Mesenchymal stem cell (in vitro differentiated cells and primary cell): ENCODE measurements at regions not wholly inside any gene's neighbourhood (a gene's known extent, or its start where the extent isn't known, plus 50 kb on each side); places are given as distances from the start of the nearest gene placed in this dataset.
"Not testable (repeated sequence)": the region's sequence is repeated elsewhere in the genome, so short reads cannot be mapped to it uniquely, and the experiment has no call there.

ENCODE experiments used
- DNase-seq: peaks from one replicate; pipeline ENCODE4 v3.0.0-alpha.2; 2013
- H2AFZ ChIP-seq: one replicate; pipeline ENCODE4 v1.6.1; 2013; ENCODE audit warnings: low read depth, mild to moderate bottlenecking, control low read depth, inconsistent platforms, low read length, moderate library complexity
- H2AK5ac ChIP-seq: 2 replicates; pipeline ENCODE4 v1.6.1; 2013; ENCODE audit warnings: low read length, moderate library complexity, mild to moderate bottlenecking, inconsistent platforms; ENCODE audit not compliant: severe bottlenecking
- H2BK120ac ChIP-seq: one replicate; pipeline ENCODE4 v1.6.1; 2013; ENCODE audit warnings: low read depth, mild to moderate bottlenecking, inconsistent platforms, low read length, moderate library complexity
- H2BK12ac ChIP-seq, 2 experiments: one replicate each; pipeline ENCODE4 v1.6.1; 2013; ENCODE audit warnings: inconsistent platforms in 2 of 2, low read length in 2 of 2, mild to moderate bottlenecking in 2 of 2, moderate library complexity in 2 of 2, control low read depth in 1 of 2
- H2BK15ac ChIP-seq: one replicate; pipeline ENCODE4 v1.6.1; 2013; ENCODE audit warnings: mild to moderate bottlenecking, low read depth, inconsistent platforms; ENCODE audit not compliant: poor library complexity, severe bottlenecking
- H2BK5ac ChIP-seq: 2 replicates; pipeline ENCODE4 v1.6.1; 2013; ENCODE audit warnings: low read depth, mild to moderate bottlenecking, low read length, control low read depth, inconsistent platforms; ENCODE audit not compliant: poor library complexity, severe bottlenecking
- H3K14ac ChIP-seq, 2 experiments: one replicate each; pipeline ENCODE4 v1.6.1; 2013; ENCODE audit warnings: inconsistent platforms in 2 of 2, low read length in 2 of 2, control low read depth in 1 of 2, mild to moderate bottlenecking in 1 of 2, moderate library complexity in 1 of 2
- H3K18ac ChIP-seq, 2 experiments: one replicate each; pipeline ENCODE4 v1.6.1; 2013; ENCODE audit warnings: inconsistent platforms in 2 of 2, low read length in 2 of 2, control low read depth in 1 of 2, low read depth in 1 of 2, mild to moderate bottlenecking in 1 of 2
- H3K23ac ChIP-seq, 2 experiments: one replicate each; pipeline ENCODE4 v1.6.1; 2013; ENCODE audit warnings: inconsistent platforms in 2 of 2, low read length in 2 of 2, mild to moderate bottlenecking in 2 of 2, moderate library complexity in 2 of 2, control low read depth in 1 of 2
- H3K27ac ChIP-seq: 2 replicates; pipeline ENCODE4 v1.5.1; 2013; ENCODE audit warnings: mild to moderate bottlenecking, moderate library complexity, low read length, control low read depth, inconsistent platforms; ENCODE audit not compliant: poor library complexity, severe bottlenecking
- H3K27me3 ChIP-seq, 2 experiments: 2 replicates each; pipeline versions ENCODE4 v1.6.1 to v1.7.0; 2013; ENCODE audit warnings: low read length in 2 of 2, mild to moderate bottlenecking in 2 of 2, moderate library complexity in 2 of 2, control low read depth in 1 of 2, inconsistent platforms in 1 of 2; ENCODE audit not compliant: control insufficient read depth in 1 of 2, insufficient read depth in 1 of 2
- H3K36me3 ChIP-seq, 2 experiments: 2 replicates each; pipeline versions ENCODE4 v1.6.1 to v1.7.0; 2013; ENCODE audit warnings: low read length in 2 of 2, control low read depth in 1 of 2, inconsistent platforms in 1 of 2, low read depth in 1 of 2, mild to moderate bottlenecking in 1 of 2; ENCODE audit not compliant: insufficient read depth in 2 of 2, control insufficient read depth in 1 of 2
- H3K4ac ChIP-seq, 2 experiments: one replicate each; pipeline ENCODE4 v1.6.1; 2013; ENCODE audit warnings: inconsistent platforms in 2 of 2, low read length in 2 of 2, mild to moderate bottlenecking in 2 of 2, moderate library complexity in 2 of 2, control low read depth in 1 of 2, low read depth in 1 of 2
- H3K4me1 ChIP-seq: 2 replicates; pipeline ENCODE4 v1.6.1; 2013; ENCODE audit warnings: low read depth, low read length, control low read depth; ENCODE audit not compliant: control insufficient read depth, insufficient read depth
- H3K4me2 ChIP-seq: 2 replicates; pipeline ENCODE4 v1.6.1; 2013; ENCODE audit warnings: low read length, mild to moderate bottlenecking, inconsistent platforms; ENCODE audit not compliant: poor library complexity, severe bottlenecking
- H3K4me3 ChIP-seq, 2 experiments: 2 replicates each; pipeline versions ENCODE4 v1.5.1 to v1.7.0; 2013; ENCODE audit warnings: low read length in 2 of 2, mild to moderate bottlenecking in 2 of 2, control low read depth in 1 of 2, low read depth in 1 of 2; ENCODE audit not compliant: insufficient read depth in 1 of 2
- H3K79me1 ChIP-seq: replicated peaks from 2 replicates; pipeline ENCODE4 v1.6.1; 2013; ENCODE audit warnings: mild to moderate bottlenecking, control low read depth, low read length, inconsistent platforms; ENCODE audit not compliant: poor library complexity, severe bottlenecking
- H3K9ac ChIP-seq: 2 replicates; pipeline ENCODE4 v1.7.0; 2013; ENCODE audit warnings: mild to moderate bottlenecking, low read length, moderate library complexity
- H3K9me3 ChIP-seq: 2 replicates; pipeline ENCODE4 v1.7.0; 2013; ENCODE audit warnings: mild to moderate bottlenecking, low read length; ENCODE audit not compliant: control insufficient read depth
- H4K8ac ChIP-seq: one replicate; pipeline ENCODE4 v1.6.1; 2013; ENCODE audit warnings: inconsistent platforms, mild to moderate bottlenecking, low read length, moderate library complexity
- H4K91ac ChIP-seq: one replicate; pipeline ENCODE4 v1.6.1; 2013; ENCODE audit warnings: mild to moderate bottlenecking, low read length, inconsistent platforms
- WGBS: methylation state at CpG from one replicate; pipeline ENCODE4 v1.1.7; 2013; ENCODE audit warnings: mixed read lengths; 5-methylcytosine and 5-hydroxymethylcytosine counted together

- H3K36me3 ChIP-seq, H3K79me1 ChIP-seq, H3K4ac ChIP-seq, DNase-seq, H3K4me1 ChIP-seq, H3K27me3 ChIP-seq, H3K18ac ChIP-seq, H3K4me3 ChIP-seq, H3K23ac ChIP-seq, H2BK12ac ChIP-seq, H3K9ac ChIP-seq, H4K91ac ChIP-seq, H3K9me3 ChIP-seq, H3K14ac ChIP-seq, H2BK5ac ChIP-seq, H3K27ac ChIP-seq, H2BK15ac ChIP-seq, H2AFZ ChIP-seq, H4K8ac ChIP-seq, H2BK120ac ChIP-seq, H3K4me2 ChIP-seq, H2AK5ac ChIP-seq: not testable (repeated sequence)
- 86% methylated on average over 10 of the region's 10 CpGs for WGBS
Measured at GRCh38 chr9:1558666-1559065, 456.5 kb upstream of the SMARCA2 start.

- no peak overlapping the region for H3K4me2 ChIP-seq
- 67% methylated on average over 1 of the region's 1 CpG for WGBS
- no peak overlapping the region for H3K4ac ChIP-seq
- H3K14ac ChIP-seq, result no peak overlapping the region
- no peak overlapping the region for H3K18ac ChIP-seq
- H3K4me1 ChIP-seq, result no peaks in the 10 kb centered on the region
- no peak overlapping the region for H3K9ac ChIP-seq
- no peak for DNase-seq
- no peaks in the 10 kb centered on the region for H3K36me3 ChIP-seq
- no peak overlapping the region for H3K23ac ChIP-seq
- no peak overlapping the region for H4K8ac ChIP-seq
- H4K91ac ChIP-seq, result peak overlapping the region; percentile 65
- no peak overlapping the region for H2AFZ ChIP-seq
- H3K27me3 ChIP-seq, result no peaks in the 10 kb centered on the region
- H3K79me1 ChIP-seq, result no peaks in the 10 kb centered on the region
- H2AK5ac ChIP-seq, result no peak overlapping the region
- no peak overlapping the region for H2BK120ac ChIP-seq
- no peak overlapping the region for H2BK15ac ChIP-seq
- H3K9me3 ChIP-seq, result peaks cover 4% of the 10 kb centered on the region
- no peak overlapping the region for H2BK5ac ChIP-seq
- H3K4me3 ChIP-seq, result no peak overlapping the region
- no peak overlapping the region for H2BK12ac ChIP-seq
- H3K27ac ChIP-seq, result no peak overlapping the region
Measured at GRCh38 chr9:1575939-1576338, 439.2 kb upstream of the SMARCA2 start.

DNA sequence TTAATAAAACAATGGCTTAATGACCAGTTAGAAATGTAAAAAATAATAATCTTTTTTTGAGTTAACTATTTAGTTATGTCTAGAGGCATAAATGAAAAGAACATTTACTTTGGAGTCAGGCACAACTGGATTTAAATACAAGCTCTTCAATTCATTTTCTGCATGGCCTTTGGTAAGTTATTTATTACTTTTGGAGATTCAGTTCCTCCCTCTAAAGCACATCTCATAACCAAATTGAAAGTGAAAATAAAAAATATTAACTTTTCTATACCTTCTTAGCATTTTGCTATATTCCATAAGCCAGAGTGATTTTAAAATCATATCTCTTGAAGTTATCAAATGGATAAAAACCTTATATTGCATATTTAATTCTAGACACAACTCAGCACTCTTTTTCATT, 434.9 kb upstream of the SMARCA2 start:
- no peak overlapping the region for H4K8ac ChIP-seq
- no peak overlapping the region for H2BK5ac ChIP-seq
- H2AK5ac ChIP-seq, result no peak overlapping the region
- no peak overlapping the region for H3K4ac ChIP-seq
- no peak overlapping the region for H3K18ac ChIP-seq
- H4K91ac ChIP-seq, result no peak overlapping the region
- H3K27me3 ChIP-seq, result no peaks in the 10 kb centered on the region
- H3K4me1 ChIP-seq, result no peaks in the 10 kb centered on the region
- no peak overlapping the region for H3K4me2 ChIP-seq
- H3K14ac ChIP-seq, result no peak overlapping the region
- H3K23ac ChIP-seq, result no peak overlapping the region
- no peak for DNase-seq
- H3K36me3 ChIP-seq, result no peaks in the 10 kb centered on the region
- no peaks in the 10 kb centered on the region for H3K79me1 ChIP-seq
- no peak overlapping the region for H2BK15ac ChIP-seq
- H3K27ac ChIP-seq, result no peak overlapping the region
- no peak overlapping the region for H2AFZ ChIP-seq
- H2BK12ac ChIP-seq, result no peak overlapping the region
- no peak overlapping the region for H3K4me3 ChIP-seq
- H3K9ac ChIP-seq, result no peak overlapping the region
- peaks cover 4% of the 10 kb centered on the region for H3K9me3 ChIP-seq
- H2BK120ac ChIP-seq, result no peak overlapping the region

DNA sequence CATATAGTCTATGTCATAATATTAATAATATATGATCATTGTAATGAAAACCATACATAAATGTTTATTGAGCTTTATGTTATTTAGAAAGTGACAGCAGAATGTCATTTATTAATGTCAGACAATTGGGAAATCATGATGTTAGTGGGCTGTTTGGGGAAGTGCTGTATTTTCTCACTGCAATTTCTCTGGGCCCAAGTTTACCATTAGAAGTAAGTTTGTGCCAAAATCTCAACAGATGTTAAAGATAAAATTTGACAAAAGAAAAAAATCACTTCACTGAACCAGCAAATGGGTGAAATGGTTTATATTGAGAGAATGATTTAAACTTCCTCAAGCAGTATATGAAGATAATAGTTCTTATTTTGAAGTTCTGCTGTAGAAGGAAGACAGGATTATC, 433.2 kb upstream of the SMARCA2 start:
- H3K27me3 ChIP-seq, result no peaks in the 10 kb centered on the region

More for the DNA sequence above, 433.2 kb upstream of the SMARCA2 start:
- no peak overlapping the region for H3K23ac ChIP-seq
- H4K8ac ChIP-seq, result no peak overlapping the region
- H3K14ac ChIP-seq, result no peak overlapping the region
- no peaks in the 10 kb centered on the region for H3K36me3 ChIP-seq
- no peak overlapping the region for H4K91ac ChIP-seq
- H3K18ac ChIP-seq, result no peak overlapping the region
- H3K9me3 ChIP-seq, result no peaks in the 10 kb centered on the region
- no peak overlapping the region for H2BK12ac ChIP-seq
- H3K4ac ChIP-seq, result no peak overlapping the region
- H3K79me1 ChIP-seq, result no peaks in the 10 kb centered on the region
- H3K4me1 ChIP-seq, result no peaks in the 10 kb centered on the region
- H3K4me2 ChIP-seq, result no peak overlapping the region
- no peak overlapping the region for H3K27ac ChIP-seq
- no peak overlapping the region for H3K4me3 ChIP-seq
- H2BK5ac ChIP-seq, result no peak overlapping the region
- no peak for DNase-seq
- no peak overlapping the region for H2AFZ ChIP-seq
- H2BK120ac ChIP-seq, result no peak overlapping the region
- H2AK5ac ChIP-seq, result no peak overlapping the region
- H3K9ac ChIP-seq, result no peak overlapping the region
- H2BK15ac ChIP-seq, result no peak overlapping the region
